Smooth muscle cell (in vitro differentiated cells): ENCODE measurements at regions not wholly inside any gene's neighbourhood (a gene's known extent, or its start where the extent isn't known, plus 50 kb on each side); places are given as distances from the start of the nearest gene placed in this dataset.

Source experiments
- DNase-seq: peaks from one replicate; lab custom pipeline; 2025; ENCODE audit not compliant: unreplicated experiment; lab: John Stamatoyannopoulos, UW
- H2AFZ ChIP-seq: fragments of 200-600 bp; sonication (generic); 2 replicates; pipeline ENCODE4 v1.6.0; 2016; ENCODE audit warnings: antibody characterized with exemption, low read depth, mild to moderate bottlenecking
- H3F3A ChIP-seq: fragments of 200-600 bp; sonication (generic); 2 replicates; pipeline ENCODE4 v1.6.0; 2017; ENCODE audit warnings: antibody characterized with exemption, low read depth
- H3K27ac ChIP-seq: fragments of 200-600 bp; sonication (generic); 2 replicates; pipeline ENCODE4 v1.5.1; 2016; ENCODE audit warnings: low read depth, mild to moderate bottlenecking
- H3K27me3 ChIP-seq: fragments of 200-600 bp; sonication (generic); 2 replicates; pipeline ENCODE4 v1.6.1; 2016; ENCODE audit warnings: low read depth, mild to moderate bottlenecking
- H3K36me3 ChIP-seq: fragments of 200-600 bp; sonication (generic); 2 replicates; pipeline ENCODE4 v1.5.1; 2016; ENCODE audit warnings: low read depth
- H3K4me1 ChIP-seq: fragments of 200-600 bp; sonication (generic); 2 replicates; pipeline ENCODE4 v1.5.1; 2016; ENCODE audit warnings: low read depth
- H3K4me2 ChIP-seq: fragments of 200-600 bp; sonication (generic); 2 replicates; pipeline ENCODE4 v1.6.0; 2016; ENCODE audit warnings: mild to moderate bottlenecking
- H3K4me3 ChIP-seq: fragments of 200-600 bp; sonication (generic); 2 replicates; pipeline ENCODE4 v1.5.1; 2016; ENCODE audit warnings: mild to moderate bottlenecking
- H3K79me2 ChIP-seq: fragments of 200-600 bp; sonication (generic); 2 replicates; pipeline ENCODE4 v1.6.0; 2016; ENCODE audit warnings: low read depth, mild to moderate bottlenecking
- H3K9ac ChIP-seq: fragments of 200-600 bp; sonication (generic); 2 replicates; pipeline ENCODE4 v1.6.0; 2016; ENCODE audit warnings: low read depth
- H3K9me3 ChIP-seq: fragments of 200-600 bp; sonication (generic); replicated peaks from 2 replicates; pipeline ENCODE4 v1.5.1; 2016; ENCODE audit warnings: low read depth
- H4K20me1 ChIP-seq: fragments of 200-600 bp; sonication (generic); 2 replicates; pipeline ENCODE4 v1.6.0; 2016; ENCODE audit warnings: low read depth
- CTCF ChIP-seq: fragments of 200-600 bp; sonication (generic); IDR thresholded peaks from 2 replicates; pipeline ENCODE4 v1.5.1; 2017; ENCODE audit warnings: borderline replicate concordance, mild to moderate bottlenecking, antibody characterized with exemption; ENCODE audit not compliant: insufficient read depth, poor library complexity, severe bottlenecking
- WGBS: methylation state at CpG from one replicate; pipeline ENCODE4 v1.1.7; 2016; ENCODE audit warnings: low lambda C conversion rate; 5-methylcytosine and 5-hydroxymethylcytosine counted together

DNA sequence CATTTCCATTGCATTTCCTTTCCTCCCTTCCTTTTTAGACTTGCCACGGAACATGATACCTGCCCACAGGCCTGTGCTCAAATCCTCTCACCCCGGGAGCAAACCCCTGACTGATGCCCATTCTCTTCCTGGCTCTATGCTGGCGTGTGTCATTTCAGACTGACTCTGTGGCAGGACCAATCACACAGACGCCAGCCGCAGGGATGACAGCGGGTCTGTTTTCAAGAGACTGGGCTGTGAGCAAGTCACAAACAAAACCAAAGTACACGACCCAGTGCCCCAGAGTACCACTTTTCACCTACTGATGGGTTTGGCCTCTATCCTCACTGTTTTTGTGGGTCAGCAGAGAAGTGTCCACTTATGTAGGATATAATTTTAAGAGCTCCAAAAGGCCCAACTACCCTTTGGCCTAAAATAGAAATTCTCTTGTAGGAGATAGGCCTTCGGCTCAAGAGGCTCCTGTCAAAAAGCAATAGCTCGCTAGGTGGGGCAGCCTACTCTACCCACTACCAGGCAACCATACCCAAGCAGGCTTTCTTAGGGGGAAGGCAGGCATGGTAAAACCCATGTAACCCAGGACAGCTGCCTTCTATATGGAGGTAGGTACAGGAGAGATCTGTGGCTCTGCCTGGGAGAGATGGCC lies 215.7 kb downstream of the CDC5L start:
- Histone ChIP-seq H3K4me1 (no peaks in the 10 kb centered on the region), H3F3A (no peaks in the 10 kb centered on the region), H2AFZ (no peak overlapping the region), H3K9me3 (no peaks in the 10 kb centered on the region), H3K4me2 (no peak overlapping the region), H3K27ac (no peak overlapping the region), H3K4me3 (no peak overlapping the region), H3K36me3 (no peaks in the 10 kb centered on the region), H3K27me3 (no peaks in the 10 kb centered on the region), H3K9ac (no peak overlapping the region), H3K79me2 (no peaks in the 10 kb centered on the region), H4K20me1 (no peaks in the 10 kb centered on the region)
- 77% methylated on average over 9 of the region's 9 CpGs for WGBS
- DNase-seq, result no peak
- no peak for TF ChIP-seq CTCF

- no peaks in the 10 kb centered on the region for H3K4me1 ChIP-seq
- DNase-seq, result no peak
These were observed 219.0 kb downstream of the CDC5L start for GRCh38 chr6:44606504-44606903.

GRCh38 chr6:44606976-44607375 lies 219.5 kb downstream of the CDC5L start:
- TF ChIP-seq CTCF, result no peak
- no peak overlapping the region for H3K4me2 ChIP-seq
- H2AFZ ChIP-seq, result no peak overlapping the region
- no peaks in the 10 kb centered on the region for H4K20me1 ChIP-seq
- no peaks in the 10 kb centered on the region for H3K27me3 ChIP-seq
- H3K27ac ChIP-seq, result no peak overlapping the region
- no peaks in the 10 kb centered on the region for H3K79me2 ChIP-seq
- H3K4me3 ChIP-seq, result no peak overlapping the region
- H3K4me1 ChIP-seq, result no peaks in the 10 kb centered on the region
- 90% methylated on average over 6 of the region's 6 CpGs for WGBS
- no peaks in the 10 kb centered on the region for H3F3A ChIP-seq
- H3K9ac ChIP-seq, result no peak overlapping the region
- no peaks in the 10 kb centered on the region for H3K9me3 ChIP-seq
- no peak for DNase-seq
- H3K36me3 ChIP-seq, result no peaks in the 10 kb centered on the region

More at GRCh38 chr6:44606504-44606903, 219.0 kb downstream of the CDC5L start:
- Histone ChIP-seq H3K9ac (no peak overlapping the region), H3K9me3 (no peaks in the 10 kb centered on the region), H4K20me1 (no peaks in the 10 kb centered on the region), H3K27me3 (no peaks in the 10 kb centered on the region), H3F3A (no peaks in the 10 kb centered on the region), H3K79me2 (no peaks in the 10 kb centered on the region), H3K36me3 (no peaks in the 10 kb centered on the region), H3K4me2 (no peak overlapping the region), H2AFZ (no peak overlapping the region), H3K4me3 (no peak overlapping the region), H3K27ac (no peak overlapping the region)
- TF ChIP-seq CTCF, result no peak
- 94% methylated on average over 8 of the region's 8 CpGs for WGBS

DNA sequence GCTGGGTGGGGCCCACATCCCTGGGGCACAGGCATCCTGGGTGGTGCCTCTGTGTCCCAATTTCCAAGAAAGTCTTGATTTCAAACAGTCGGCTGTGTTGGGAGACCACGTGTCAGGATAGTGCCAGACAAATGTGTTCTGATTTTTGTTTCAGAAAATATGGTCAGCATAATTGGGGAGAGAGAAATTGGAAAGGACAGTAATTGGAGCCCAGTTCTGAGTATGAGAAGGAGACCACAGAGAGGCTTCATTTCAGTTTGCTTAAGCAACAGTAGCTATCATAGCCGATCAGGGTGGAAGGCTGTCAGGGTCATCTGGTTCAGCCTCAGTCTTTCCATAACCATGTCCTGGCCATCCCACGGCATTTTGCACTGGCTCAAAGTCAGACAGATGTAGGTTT lies 220.7 kb downstream of the CDC5L start:
- TF ChIP-seq CTCF, result no peak
- Histone ChIP-seq H3K4me1 (no peaks in the 10 kb centered on the region), H3K9me3 (no peaks in the 10 kb centered on the region), H3K36me3 (no peaks in the 10 kb centered on the region), H3F3A (no peaks in the 10 kb centered on the region), H2AFZ (no peak overlapping the region), H3K4me2 (no peak overlapping the region), H3K79me2 (no peaks in the 10 kb centered on the region), H3K9ac (no peak overlapping the region), H3K27ac (no peak overlapping the region), H3K4me3 (no peak overlapping the region), H3K27me3 (no peaks in the 10 kb centered on the region), H4K20me1 (no peaks in the 10 kb centered on the region)
- no peak for DNase-seq
- WGBS, result 97% methylated on average over 4 of the region's 4 CpGs
